ENCODE measurements at regions not wholly inside any gene's neighbourhood (a gene's known extent, or its start where the extent isn't known, plus 50 kb on each side); places are given as distances from the start of the nearest gene placed in this dataset.

- no peak overlapping the region for H3K4me3 ChIP-seq
- H3K4me1 ChIP-seq = no peaks in the 10 kb centered on the region
- TF ChIP-seq POLR2A (IDR thresholded peaks at IDR 0.05) (no peak), CTCF (IDR thresholded peaks at IDR 0.05) (no peak)
- no peak overlapping the region for H3K27ac ChIP-seq
- H3K36me3 ChIP-seq = no peaks in the 10 kb centered on the region
- no peaks in the 10 kb centered on the region for H3K9me3 ChIP-seq
- no peaks in the 10 kb centered on the region for H3K27me3 ChIP-seq
- intact Hi-C loops (cut with DNase I; ENCODE audit: low total_unique reads) = no loop called here
- DNase-seq = no peak
These were observed 137.4 kb upstream of the NTF3 start for GRCh38 chr12:5294274-5295070.

GRCh38 chr12:5295151-5295550 lies 136.8 kb upstream of the NTF3 start:
- Histone ChIP-seq H3K4me1 (no peaks in the 10 kb centered on the region), H3K9me3 (no peaks in the 10 kb centered on the region), H3K36me3 (no peaks in the 10 kb centered on the region), H3K27ac (no peak overlapping the region), H3K27me3 (no peaks in the 10 kb centered on the region), H3K4me3 (no peak overlapping the region)
- no peak for TF ChIP-seq CTCF (IDR thresholded peaks at IDR 0.05)
- TF ChIP-seq POLR2A (IDR thresholded peaks at IDR 0.05) = no peak
- DNase-seq = no peak
- intact Hi-C loops (cut with DNase I; ENCODE audit: low total_unique reads) = no loop called here

- Histone ChIP-seq H3K4me3 (no peak overlapping the region), H3K27me3 (no peaks in the 10 kb centered on the region), H3K27ac (no peak overlapping the region), H3K36me3 (no peaks in the 10 kb centered on the region), H3K9me3 (no peaks in the 10 kb centered on the region), H3K4me1 (no peaks in the 10 kb centered on the region)
- no peak for DNase-seq
- intact Hi-C loops (cut with DNase I; ENCODE audit: low total_unique reads) = no loop called here
- TF ChIP-seq POLR2A (IDR thresholded peaks at IDR 0.05) (no peak), CTCF (IDR thresholded peaks at IDR 0.05) (no peak)
These were observed 135.9 kb upstream of the NTF3 start for GRCh38 chr12:5295996-5296395.

GRCh38 chr12:5301539-5301938 lies 130.4 kb upstream of the NTF3 start:
- intact Hi-C loops (cut with DNase I; ENCODE audit: low total_unique reads) = no loop called here
- DNase-seq = no peak
- no peaks in the 10 kb centered on the region for H3K27me3 ChIP-seq
- no peaks in the 10 kb centered on the region for H3K9me3 ChIP-seq
- H3K27ac ChIP-seq = no peak overlapping the region
- no peaks in the 10 kb centered on the region for H3K36me3 ChIP-seq
- H3K4me3 ChIP-seq = no peak overlapping the region
- H3K4me1 ChIP-seq = no peaks in the 10 kb centered on the region
- TF ChIP-seq CTCF (IDR thresholded peaks at IDR 0.05) (no peak), POLR2A (IDR thresholded peaks at IDR 0.05) (no peak)

GRCh38 chr12:5305425-5305824 lies 126.5 kb upstream of the NTF3 start:
- DNase-seq = no peak
- intact Hi-C loops (cut with DNase I; ENCODE audit: low total_unique reads) = no loop called here
- H3K4me3 ChIP-seq = no peak overlapping the region
- no peak overlapping the region for H3K27ac ChIP-seq
- no peaks in the 10 kb centered on the region for H3K9me3 ChIP-seq
- H3K27me3 ChIP-seq = no peaks in the 10 kb centered on the region
- TF ChIP-seq CTCF (IDR thresholded peaks at IDR 0.05) (no peak), POLR2A (IDR thresholded peaks at IDR 0.05) (no peak)
- H3K36me3 ChIP-seq = no peaks in the 10 kb centered on the region
- H3K4me1 ChIP-seq = no peaks in the 10 kb centered on the region
